H54 (cell line): ENCODE measurements at regions not wholly inside any gene's neighbourhood (a gene's known extent, or its start where the extent isn't known, plus 50 kb on each side); places are given as distances from the start of the nearest gene placed in this dataset.
A peak's percentile ranks its signal among the peaks of the same experiment; 100 is the strongest.
"Not testable (repeated sequence)": the region's sequence is repeated elsewhere in the genome, so short reads cannot be mapped to it uniquely, and the experiment has no call there.

Experiments
- DNase-seq: peaks from one replicate; pipeline ENCODE4 v3.0.0; 2011; ENCODE audit warnings: low spot score, mixed read lengths; ENCODE audit not compliant: insufficient read length
- FAIRE-seq: peaks from 3 replicates; lab custom pipeline; 2011; peaks lifted over from hg19 to GRCh38; lab: Jason Lieb, UNC
- POLR2A ChIP-seq: IDR thresholded peaks from 2 replicates; pipeline ENCODE4 v1.6.1; 2011; ENCODE audit warnings: low read depth, mild to moderate bottlenecking, low read length

DNA sequence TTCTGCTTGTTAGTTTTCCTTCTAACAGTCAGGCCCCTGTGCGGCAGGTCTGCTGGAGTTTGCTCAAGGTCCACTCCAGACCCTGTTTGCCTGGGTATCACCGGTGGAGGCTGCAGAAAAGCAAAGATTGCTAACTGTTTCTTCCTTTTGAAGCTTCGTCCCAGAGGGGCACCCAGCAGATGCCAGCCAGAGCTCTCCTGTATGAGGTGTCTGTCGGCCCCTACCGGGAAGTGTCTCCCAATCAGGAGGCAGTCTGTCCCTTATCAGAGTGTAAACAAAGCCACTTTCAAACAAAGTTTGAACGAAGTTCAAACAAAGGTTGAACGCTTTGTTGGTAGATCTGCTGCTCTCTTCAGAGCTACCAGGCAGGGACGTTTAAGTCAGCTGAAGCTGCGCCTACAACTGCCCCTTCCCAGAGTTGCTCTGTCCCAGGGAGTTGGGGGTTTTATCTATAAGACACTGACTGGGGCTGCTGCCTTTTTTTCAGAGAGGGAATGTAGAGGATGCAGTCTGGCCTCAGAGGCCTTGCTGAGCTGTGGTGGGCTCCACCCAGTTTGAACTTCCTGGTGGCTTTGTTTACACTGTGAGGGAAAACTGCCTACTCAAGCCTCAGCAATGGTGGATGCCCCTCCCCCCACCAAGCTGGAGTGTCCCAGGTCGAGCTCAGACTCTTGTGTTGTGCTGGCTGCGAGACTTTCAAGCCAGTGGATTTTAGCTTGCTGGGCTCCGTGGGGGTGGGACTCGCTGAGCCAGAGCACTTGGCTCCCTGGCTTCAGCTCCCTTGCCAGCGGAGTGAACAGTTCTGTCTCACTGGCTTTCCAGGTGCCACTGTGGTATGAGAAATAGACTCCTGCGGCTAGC is 401.8 kb downstream of the SRGAP2C start:
- DNase-seq (no peak), FAIRE-seq (peak; percentile 11)
- no peak for TF ChIP-seq POLR2A

DNA sequence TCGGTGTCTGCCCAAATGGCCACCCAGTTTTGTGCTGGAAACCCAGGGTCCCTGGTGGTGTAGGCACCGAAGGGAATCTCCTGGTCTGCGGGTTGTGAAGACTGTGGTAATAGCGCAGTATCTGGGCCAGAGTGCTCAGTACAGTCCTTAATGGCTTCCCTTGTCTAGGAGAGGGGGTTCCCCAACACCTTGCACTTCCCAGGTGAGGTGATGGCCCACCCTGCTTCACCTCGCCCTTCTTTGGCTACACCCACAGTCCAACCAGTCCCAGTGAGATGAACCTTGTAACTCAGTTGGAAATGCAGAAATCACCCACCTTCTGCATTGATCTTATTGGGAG is 402.4 kb downstream of the SRGAP2C start:
- no peak for FAIRE-seq
- no peak for TF ChIP-seq POLR2A
- no peak for DNase-seq

DNA sequence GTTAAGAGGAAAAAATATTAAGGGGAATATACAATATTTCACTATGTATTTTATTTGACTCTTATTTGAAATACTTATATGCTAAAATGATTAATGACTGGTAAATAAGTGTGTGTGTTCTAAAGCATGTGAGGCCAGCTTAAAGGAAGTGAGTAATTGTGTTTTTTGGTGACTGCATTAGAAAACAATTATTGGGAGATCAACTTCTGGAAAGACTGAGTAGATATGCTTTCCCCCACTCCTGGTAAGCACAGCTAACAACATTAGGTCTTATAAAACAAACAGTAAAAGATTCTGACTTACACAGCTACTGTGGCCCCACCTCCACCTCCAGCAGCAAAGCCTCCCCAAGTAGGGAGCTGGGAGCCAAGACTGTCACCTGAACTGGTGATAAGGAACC is 403.0 kb downstream of the SRGAP2C start:
- peak; percentile 78 for FAIRE-seq
- peak; percentile 15 for DNase-seq
- no peak for TF ChIP-seq POLR2A

DNA sequence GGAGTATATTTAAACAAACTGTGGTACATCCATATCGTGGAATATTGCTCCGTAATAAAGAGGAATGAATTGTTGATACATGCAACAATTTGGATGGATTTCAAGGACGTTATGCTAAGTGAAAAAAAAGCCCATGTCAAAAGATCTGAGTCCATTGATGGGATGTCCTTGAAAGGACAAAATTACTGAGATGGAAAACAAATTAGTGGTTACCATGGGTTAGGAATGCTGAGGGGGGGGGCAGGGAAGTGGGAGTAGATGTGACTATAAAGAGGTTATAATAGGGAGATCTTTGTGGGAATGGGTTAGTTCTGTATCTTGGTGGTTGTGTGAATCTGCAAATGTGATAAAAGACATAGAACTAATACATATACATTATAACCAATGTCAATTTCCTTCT is 409.3 kb downstream of the SRGAP2C start:
- FAIRE-seq, result no peak

DNA sequence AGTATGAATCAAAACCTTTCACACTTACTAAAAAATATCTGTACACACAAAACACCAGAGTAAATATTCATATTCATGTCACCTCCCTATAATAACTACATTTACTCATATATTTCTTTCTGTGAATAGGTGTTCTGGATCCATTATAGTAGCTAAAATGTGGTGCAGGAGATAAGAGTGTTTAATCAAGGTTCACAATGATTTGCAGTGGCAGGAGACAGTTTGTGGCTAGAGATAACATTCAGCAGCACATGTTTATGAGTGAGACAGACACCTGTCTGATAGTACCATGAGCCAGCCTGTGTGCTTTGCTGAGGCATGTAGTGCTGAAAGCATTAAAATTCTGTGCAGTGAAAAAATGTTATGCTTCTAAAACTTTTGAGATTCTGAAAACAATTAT is 410.3 kb downstream of the SRGAP2C start:
- TF ChIP-seq POLR2A, result no peak
- FAIRE-seq (no peak), DNase-seq (no peak)

More for the DNA sequence above, 409.3 kb downstream of the SRGAP2C start:
- no peak for DNase-seq
- TF ChIP-seq POLR2A, result no peak

DNA sequence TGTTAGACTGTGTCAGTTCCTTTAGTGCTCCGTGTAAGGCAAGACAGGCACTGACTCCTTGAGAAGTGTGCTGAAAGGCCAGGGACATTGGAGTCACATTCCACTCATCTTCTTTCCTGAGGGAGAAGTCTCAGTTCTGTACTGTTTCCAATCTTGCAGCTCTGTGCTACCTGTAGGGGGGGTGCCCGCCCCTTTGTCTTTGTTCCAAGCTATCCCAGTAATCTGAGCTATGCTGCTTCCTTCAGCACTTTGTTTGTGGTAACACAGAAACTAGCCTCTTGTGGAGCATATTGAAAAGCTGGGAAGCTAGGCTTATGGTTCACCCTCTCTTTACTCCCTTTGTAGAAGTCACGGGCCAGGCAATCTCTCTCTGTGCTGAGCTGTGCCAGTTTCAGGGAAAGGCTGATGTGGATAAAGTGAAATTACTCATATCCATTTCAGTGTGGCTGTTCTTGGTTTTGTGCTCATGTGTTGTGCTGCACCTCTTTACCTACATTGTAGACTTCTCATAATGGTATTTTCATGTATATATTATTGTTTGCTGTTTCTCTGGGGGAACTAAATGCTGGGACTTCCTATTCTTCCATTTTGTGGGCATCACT is 420.2 kb downstream of the SRGAP2C start:
- FAIRE-seq, DNase-seq: not testable (repeated sequence)

DNA sequence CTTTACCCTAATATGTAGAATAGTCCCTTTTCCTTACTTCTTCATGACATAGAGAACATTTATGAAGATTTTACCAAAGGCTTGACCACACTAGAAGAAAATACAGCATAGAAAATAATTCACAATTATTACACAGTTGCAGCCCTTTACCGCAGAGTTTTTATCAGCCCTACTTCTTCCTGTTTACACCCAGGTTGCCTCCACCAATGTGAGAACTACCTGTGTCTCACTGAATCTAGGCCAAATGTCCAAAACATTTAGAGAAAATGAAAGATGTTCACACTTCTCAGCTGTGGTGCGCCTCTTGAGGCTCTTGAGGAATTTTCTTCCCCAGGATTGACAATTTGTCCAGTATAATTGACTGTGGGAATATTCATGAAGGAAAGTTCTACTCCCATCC is 422.7 kb downstream of the SRGAP2C start:
- not testable (repeated sequence) for FAIRE-seq, DNase-seq
